WTC11 (cell line): ENCODE measurements at regions not wholly inside any gene's neighbourhood (a gene's known extent, or its start where the extent isn't known, plus 50 kb on each side); places are given as distances from the start of the nearest gene placed in this dataset.

Experiments
- ATAC-seq: fragments of 200-7000 bp; cut with Tn5 transposase; 2 replicates; pipeline ENCODE4 v1.10.0; 2021; ENCODE audit warnings: mild to moderate bottlenecking, moderate library complexity
- CTCF ChIA-PET: fragments of 300-600 bp; sonication (Branson Sonifier 250); formaldehyde crosslinking; loops from one replicate; lab custom pipeline; 2021; ENCODE audit warnings: antibody characterized with exemption; lab: Charles Lee
- POLR2A ChIA-PET: fragments of 350-600 bp; sonication (Branson Sonifier 250); formaldehyde crosslinking; loops from one replicate; lab custom pipeline; 2021; ENCODE audit warnings: antibody characterized with exemption; lab: Charles Lee
- DNase-seq: peaks from one replicate; pipeline ENCODE4 v3.0.0; 2021; ENCODE audit warnings: low spot score
- H3K27ac Mint-ChIP-seq: 2 replicates; pipeline ENCODE4 v1.8.0; 2021; ENCODE audit warnings: mixed read lengths
- H3K27me3 Mint-ChIP-seq: 2 replicates; pipeline ENCODE4 v1.8.0; 2021; ENCODE audit warnings: low read depth, mild to moderate bottlenecking, moderate library complexity, mixed read lengths
- H3K36me3 Mint-ChIP-seq: 2 replicates; pipeline ENCODE4 v1.8.0; 2021; ENCODE audit warnings: mixed read lengths
- H3K4me1 Mint-ChIP-seq: 2 replicates; pipeline ENCODE4 v1.8.0; 2022; ENCODE audit warnings: mixed read lengths
- H3K4me3 Mint-ChIP-seq: 2 replicates; pipeline ENCODE4 v1.8.0; 2021; ENCODE audit warnings: mild to moderate bottlenecking, moderate library complexity, mixed read lengths
- H3K9me3 Mint-ChIP-seq: 2 replicates; pipeline ENCODE4 v1.8.0; 2021; ENCODE audit warnings: mixed read lengths
- CREB1 ChIP-seq: sonication (generic); formaldehyde crosslinking; IDR thresholded peaks from 2 replicates; pipeline ENCODE4 v1.8.0; 2023; ENCODE audit warnings: mild to moderate bottlenecking, missing genetic modification reagents
- EMX1 ChIP-seq: fragments of 250-450 bp; sonication (Bioruptor Pico); IDR thresholded peaks from 2 replicates; pipeline ENCODE4 v1.8.0; 2021; ENCODE audit warnings: mild to moderate bottlenecking
- FOXP1 ChIP-seq: sonication (generic); formaldehyde crosslinking; IDR thresholded peaks from 2 replicates; pipeline ENCODE4 v1.8.0; 2022; ENCODE audit warnings: missing genetic modification reagents, mild to moderate bottlenecking, moderate library complexity, borderline replicate concordance
- GRHL2 ChIP-seq: fragments of 250-450 bp; sonication (Bioruptor Pico); IDR thresholded peaks from 2 replicates; pipeline ENCODE4 v1.8.0; 2022; ENCODE audit warnings: mild to moderate bottlenecking, moderate library complexity; ENCODE audit not compliant: insufficient replicate concordance, severe bottlenecking
- GTF2I ChIP-seq: fragments of 250-450 bp; sonication (Bioruptor Pico); conservative IDR thresholded peaks from 2 replicates; pipeline ENCODE4 v1.4.0; 2021; ENCODE audit warnings: mild to moderate bottlenecking
- JAZF1 ChIP-seq: fragments of 250-450 bp; sonication (Bioruptor Pico); IDR thresholded peaks from 2 replicates; pipeline ENCODE4 v1.9.0; 2021; ENCODE audit warnings: moderate library complexity, mild to moderate bottlenecking, inconsistent platforms
- JUN ChIP-seq: sonication (generic); formaldehyde crosslinking; IDR thresholded peaks from 2 replicates; pipeline ENCODE4 v1.8.0; 2023; ENCODE audit warnings: mild to moderate bottlenecking, missing genetic modification reagents
- KAT7 ChIP-seq: sonication (generic); formaldehyde crosslinking; IDR thresholded peaks from 2 replicates; pipeline ENCODE4 v1.8.1; 2023; ENCODE audit warnings: missing genetic modification reagents, mild to moderate bottlenecking, borderline replicate concordance
- NFATC4 ChIP-seq: fragments of 250-450 bp; sonication (Bioruptor Pico); IDR thresholded peaks from 2 replicates; pipeline ENCODE4 v1.9.0; 2021; ENCODE audit warnings: mild to moderate bottlenecking
- RELA ChIP-seq: sonication (generic); formaldehyde crosslinking; IDR thresholded peaks from 2 replicates; pipeline ENCODE4 v1.8.1; 2022; ENCODE audit warnings: missing genetic modification reagents, mild to moderate bottlenecking, borderline replicate concordance
- SP1 ChIP-seq: sonication (generic); formaldehyde crosslinking; conservative IDR thresholded peaks from 2 replicates; pipeline ENCODE4 v1.8.1; 2022; ENCODE audit warnings: missing genetic modification reagents
- TCF7 ChIP-seq: sonication (generic); formaldehyde crosslinking; IDR thresholded peaks from 2 replicates; pipeline ENCODE4 v1.8.0; 2022; ENCODE audit warnings: mild to moderate bottlenecking, low read depth, missing genetic modification reagents, moderate library complexity
- TEAD1 ChIP-seq: sonication (generic); formaldehyde crosslinking; IDR thresholded peaks from 2 replicates; pipeline ENCODE4 v1.8.0; 2022; ENCODE audit warnings: mild to moderate bottlenecking, missing genetic modification reagents
- ZNF121 ChIP-seq: sonication (generic); formaldehyde crosslinking; IDR thresholded peaks from 2 replicates; pipeline ENCODE4 v1.8.0; 2023; ENCODE audit warnings: missing genetic modification reagents
- ZNF138 ChIP-seq: sonication (generic); formaldehyde crosslinking; conservative IDR thresholded peaks from 2 replicates; pipeline ENCODE4 v1.8.1; 2022; ENCODE audit warnings: mild to moderate bottlenecking, moderate library complexity, missing genetic modification reagents
- ZNF219 ChIP-seq: sonication (generic); formaldehyde crosslinking; IDR thresholded peaks from 2 replicates; pipeline ENCODE4 v1.8.0; 2023; ENCODE audit warnings: missing genetic modification reagents, mild to moderate bottlenecking, borderline replicate concordance
- ZNF317 ChIP-seq: sonication (generic); formaldehyde crosslinking; IDR thresholded peaks from 2 replicates; pipeline ENCODE4 v1.8.1; 2023; ENCODE audit warnings: low read depth, mild to moderate bottlenecking, moderate library complexity, missing genetic modification reagents, borderline replicate concordance
- ZNF416 ChIP-seq: fragments of 250-450 bp; sonication (Bioruptor Pico); IDR thresholded peaks from 2 replicates; pipeline ENCODE4 v1.9.0; 2021; ENCODE audit warnings: mild to moderate bottlenecking, inconsistent platforms
- ZNF671 ChIP-seq: fragments of 250-450 bp; sonication (Bioruptor Pico); IDR thresholded peaks from 2 replicates; pipeline ENCODE4 v1.8.0; 2021; ENCODE audit warnings: mild to moderate bottlenecking
- TF ChIP-seq, protein P1 (sequence below): sonication (generic); formaldehyde crosslinking; IDR thresholded peaks from 2 replicates; pipeline ENCODE4 v1.8.1; 2023; ENCODE audit warnings: mild to moderate bottlenecking, missing genetic modification reagents
- TF ChIP-seq, protein P2 (sequence below): sonication (generic); formaldehyde crosslinking; IDR thresholded peaks from 2 replicates; pipeline ENCODE4 v1.8.1; 2023; ENCODE audit warnings: mild to moderate bottlenecking, missing genetic modification reagents, moderate library complexity
- TF ChIP-seq, protein P3 (sequence below): fragments of 250-450 bp; sonication (Bioruptor Pico); conservative IDR thresholded peaks from 2 replicates; pipeline ENCODE4 v1.9.0; 2021; ENCODE audit warnings: mild to moderate bottlenecking
- TF ChIP-seq, protein P4 (sequence below): sonication (generic); formaldehyde crosslinking; IDR thresholded peaks from 2 replicates; pipeline ENCODE4 v1.8.0; 2022; ENCODE audit warnings: mild to moderate bottlenecking, missing genetic modification reagents
- TF ChIP-seq, protein P5 (sequence below): sonication (generic); formaldehyde crosslinking; conservative IDR thresholded peaks from 2 replicates; pipeline ENCODE4 v1.8.1; 2023; ENCODE audit warnings: mild to moderate bottlenecking, low read depth, missing genetic modification reagents, moderate library complexity

DNA sequence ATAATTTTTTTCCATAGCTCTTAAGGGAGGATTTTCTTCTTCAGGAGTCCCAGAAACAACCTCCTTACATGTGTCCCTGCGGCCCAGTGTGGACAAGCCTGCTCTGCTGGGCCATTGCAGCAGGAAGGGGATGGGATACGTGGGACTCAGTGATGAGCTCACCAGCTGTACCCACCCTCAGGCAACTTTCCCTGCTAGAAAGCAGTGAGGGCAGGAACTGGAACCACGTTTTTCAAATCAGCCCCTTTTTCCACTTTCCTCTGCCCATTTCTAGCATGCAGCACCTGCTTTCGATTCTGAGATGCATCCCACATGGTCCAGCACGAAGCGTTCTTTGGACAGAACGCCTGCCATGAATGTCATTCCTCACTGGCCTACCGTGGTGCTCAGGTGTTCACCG, 232.7 kb downstream of the KLF6 start:
- Mint-ChIP-seq H3K36me3 (peaks cover 2% of the 10 kb centered on the region; the same call in 1 of the 2 replicates), H3K27ac (no peak overlapping the region), H3K9me3 (peaks cover 8% of the 10 kb centered on the region; the same call in 1 of the 2 replicates), H3K27me3 (no peaks in the 10 kb centered on the region), H3K4me1 (peaks cover 5% of the 10 kb centered on the region; the same call in 1 of the 2 replicates), H3K4me3 (no peak overlapping the region)
- ChIA-PET CTCF (no interaction called here), POLR2A (no interaction called here)
- DNase-seq (no peak), ATAC-seq (no peak)
- TF ChIP-seq ZNF416 (CRISPR knock-in tag) (no peak), JUN (CRISPR knock-in tag) (no peak), KAT7 (CRISPR knock-in tag) (no peak)
- TF ChIP-seq, all 79 proteins: peak for 0

DNA sequence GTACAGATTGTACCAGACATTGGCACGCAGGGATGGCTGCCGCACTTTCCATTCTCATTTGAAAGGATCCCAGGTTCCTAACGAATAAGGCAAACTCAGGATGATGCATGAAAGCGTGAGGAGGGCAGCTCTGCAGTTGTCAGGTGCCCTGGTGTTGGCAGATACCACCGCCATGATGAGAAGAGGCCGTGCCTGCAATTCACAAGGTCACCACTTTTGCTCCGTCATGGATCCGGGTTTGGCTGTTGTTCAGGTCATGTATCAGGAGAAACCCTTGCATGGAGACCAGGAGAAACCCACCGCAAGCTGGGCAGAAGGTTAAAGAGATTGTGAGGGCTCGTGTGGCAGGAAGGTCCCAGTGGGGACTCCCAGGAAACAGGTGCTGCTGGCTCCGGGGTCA, 233.2 kb downstream of the KLF6 start:
- peaks cover 5% of the 10 kb centered on the region; the same call in 1 of the 2 replicates for H3K4me1 Mint-ChIP-seq
- TF ChIP-seq CREB1 (CRISPR knock-in tag) (no peak), SP1 (CRISPR knock-in tag) (no peak), FOXP1 (CRISPR knock-in tag) (no peak), EMX1 (no peak), JAZF1 (CRISPR knock-in tag) (no peak), GTF2I (CRISPR knock-in tag) (no peak), ZNF219 (CRISPR knock-in tag) (no peak), TEAD1 (CRISPR knock-in tag) (no peak), RELA (CRISPR knock-in tag) (no peak), GRHL2 (CRISPR knock-in tag) (no peak), ZNF138 (CRISPR knock-in tag) (no peak), ZNF671 (CRISPR knock-in tag) (no peak), ZNF121 (no peak), NFATC4 (CRISPR knock-in tag) (no peak)
- TF ChIP-seq, protein P1, sequence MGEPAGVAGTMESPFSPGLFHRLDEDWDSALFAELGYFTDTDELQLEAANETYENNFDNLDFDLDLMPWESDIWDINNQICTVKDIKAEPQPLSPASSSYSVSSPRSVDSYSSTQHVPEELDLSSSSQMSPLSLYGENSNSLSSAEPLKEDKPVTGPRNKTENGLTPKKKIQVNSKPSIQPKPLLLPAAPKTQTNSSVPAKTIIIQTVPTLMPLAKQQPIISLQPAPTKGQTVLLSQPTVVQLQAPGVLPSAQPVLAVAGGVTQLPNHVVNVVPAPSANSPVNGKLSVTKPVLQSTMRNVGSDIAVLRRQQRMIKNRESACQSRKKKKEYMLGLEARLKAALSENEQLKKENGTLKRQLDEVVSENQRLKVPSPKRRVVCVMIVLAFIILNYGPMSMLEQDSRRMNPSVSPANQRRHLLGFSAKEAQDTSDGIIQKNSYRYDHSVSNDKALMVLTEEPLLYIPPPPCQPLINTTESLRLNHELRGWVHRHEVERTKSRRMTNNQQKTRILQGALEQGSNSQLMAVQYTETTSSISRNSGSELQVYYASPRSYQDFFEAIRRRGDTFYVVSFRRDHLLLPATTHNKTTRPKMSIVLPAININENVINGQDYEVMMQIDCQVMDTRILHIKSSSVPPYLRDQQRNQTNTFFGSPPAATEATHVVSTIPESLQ (CRISPR knock-in tag), result no peak
- TF ChIP-seq, protein P2, sequence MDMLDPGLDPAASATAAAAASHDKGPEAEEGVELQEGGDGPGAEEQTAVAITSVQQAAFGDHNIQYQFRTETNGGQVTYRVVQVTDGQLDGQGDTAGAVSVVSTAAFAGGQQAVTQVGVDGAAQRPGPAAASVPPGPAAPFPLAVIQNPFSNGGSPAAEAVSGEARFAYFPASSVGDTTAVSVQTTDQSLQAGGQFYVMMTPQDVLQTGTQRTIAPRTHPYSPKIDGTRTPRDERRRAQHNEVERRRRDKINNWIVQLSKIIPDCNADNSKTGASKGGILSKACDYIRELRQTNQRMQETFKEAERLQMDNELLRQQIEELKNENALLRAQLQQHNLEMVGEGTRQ, result no peak
- TF ChIP-seq, all 79 proteins: peak for 0
- Mint-ChIP-seq H3K27me3 (no peaks in the 10 kb centered on the region), H3K9me3 (peaks cover 10% of the 10 kb centered on the region), H3K27ac (no peak overlapping the region), H3K36me3 (peaks cover 3% of the 10 kb centered on the region; the same call in 1 of the 2 replicates), H3K4me3 (no peak overlapping the region)
- DNase-seq, result no peak
- ATAC-seq, result no peak
- ChIA-PET CTCF (no interaction called here), POLR2A (no interaction called here)

DNA sequence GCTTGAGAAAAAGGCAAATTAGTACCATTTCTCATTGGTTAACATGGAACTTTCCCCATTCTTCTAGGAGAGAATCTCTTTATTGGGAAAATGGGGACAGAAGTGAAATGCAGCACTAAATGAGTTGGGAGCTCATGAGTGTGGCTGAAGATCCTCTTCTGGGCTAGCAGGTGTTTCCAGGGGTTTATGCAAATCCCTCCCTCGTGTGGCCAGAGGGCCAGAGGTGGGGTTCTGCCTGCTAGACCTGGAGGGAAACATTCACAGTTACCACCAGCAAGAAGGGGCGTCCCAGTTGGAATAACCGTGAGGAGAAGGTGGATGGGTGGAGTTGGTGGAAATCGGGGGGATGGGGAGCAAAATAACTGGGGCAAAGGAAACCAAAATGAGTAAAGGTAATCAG, 235.9 kb downstream of the KLF6 start:
- no peak overlapping the region for H3K4me3 Mint-ChIP-seq
- peaks cover 20% of the 10 kb centered on the region for H3K9me3 Mint-ChIP-seq
- no peaks in the 10 kb centered on the region for H3K27me3 Mint-ChIP-seq
- peaks cover 4% of the 10 kb centered on the region; the same call in 1 of the 2 replicates for H3K36me3 Mint-ChIP-seq
- ChIA-PET CTCF (no interaction called here), POLR2A (no interaction called here)
- no peak overlapping the region for H3K27ac Mint-ChIP-seq
- DNase-seq, result no peak
- H3K4me1 Mint-ChIP-seq, result peaks cover 3% of the 10 kb centered on the region; the same call in 1 of the 2 replicates
- TF ChIP-seq, protein P3, sequence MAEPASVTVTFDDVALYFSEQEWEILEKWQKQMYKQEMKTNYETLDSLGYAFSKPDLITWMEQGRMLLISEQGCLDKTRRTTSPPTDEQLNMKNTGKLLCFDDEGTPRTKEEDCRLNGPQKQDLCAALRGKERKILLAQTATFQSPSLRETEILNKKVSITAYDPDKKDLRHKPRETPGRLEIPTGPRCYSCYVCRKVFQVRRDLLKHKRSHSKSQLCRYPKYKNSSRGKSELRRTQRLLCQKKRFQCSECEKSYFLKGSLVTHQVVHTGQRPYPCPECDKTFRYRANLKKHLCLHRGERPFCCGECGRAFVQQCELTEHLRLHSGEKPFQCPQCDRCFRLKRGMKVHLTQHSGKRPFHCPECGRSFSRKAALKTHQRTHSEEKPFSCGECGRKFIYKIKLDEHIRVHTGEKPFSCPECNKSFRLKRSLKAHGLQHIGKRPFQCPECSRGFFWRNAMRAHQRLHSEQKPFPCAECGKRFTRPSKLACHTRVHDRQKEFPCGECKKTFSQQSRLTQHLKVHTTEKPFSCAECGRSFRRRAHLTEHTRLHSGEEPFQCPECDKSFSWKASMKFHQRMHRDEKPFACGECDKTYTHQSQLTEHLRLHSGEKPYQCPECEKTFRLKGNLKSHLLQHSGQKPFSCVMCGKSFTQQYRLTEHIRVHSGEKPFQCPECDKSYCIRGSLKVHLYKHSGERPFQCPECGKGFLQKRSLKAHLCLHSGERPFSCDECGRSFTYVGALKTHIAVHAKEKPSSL, result no peak
- TF ChIP-seq, protein P4, sequence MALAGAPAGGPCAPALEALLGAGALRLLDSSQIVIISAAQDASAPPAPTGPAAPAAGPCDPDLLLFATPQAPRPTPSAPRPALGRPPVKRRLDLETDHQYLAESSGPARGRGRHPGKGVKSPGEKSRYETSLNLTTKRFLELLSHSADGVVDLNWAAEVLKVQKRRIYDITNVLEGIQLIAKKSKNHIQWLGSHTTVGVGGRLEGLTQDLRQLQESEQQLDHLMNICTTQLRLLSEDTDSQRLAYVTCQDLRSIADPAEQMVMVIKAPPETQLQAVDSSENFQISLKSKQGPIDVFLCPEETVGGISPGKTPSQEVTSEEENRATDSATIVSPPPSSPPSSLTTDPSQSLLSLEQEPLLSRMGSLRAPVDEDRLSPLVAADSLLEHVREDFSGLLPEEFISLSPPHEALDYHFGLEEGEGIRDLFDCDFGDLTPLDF, result no peak
- TF ChIP-seq TCF7 (CRISPR knock-in tag) (no peak), NFATC4 (CRISPR knock-in tag) (no peak), ZNF317 (no peak)
- TF ChIP-seq, protein P5, sequence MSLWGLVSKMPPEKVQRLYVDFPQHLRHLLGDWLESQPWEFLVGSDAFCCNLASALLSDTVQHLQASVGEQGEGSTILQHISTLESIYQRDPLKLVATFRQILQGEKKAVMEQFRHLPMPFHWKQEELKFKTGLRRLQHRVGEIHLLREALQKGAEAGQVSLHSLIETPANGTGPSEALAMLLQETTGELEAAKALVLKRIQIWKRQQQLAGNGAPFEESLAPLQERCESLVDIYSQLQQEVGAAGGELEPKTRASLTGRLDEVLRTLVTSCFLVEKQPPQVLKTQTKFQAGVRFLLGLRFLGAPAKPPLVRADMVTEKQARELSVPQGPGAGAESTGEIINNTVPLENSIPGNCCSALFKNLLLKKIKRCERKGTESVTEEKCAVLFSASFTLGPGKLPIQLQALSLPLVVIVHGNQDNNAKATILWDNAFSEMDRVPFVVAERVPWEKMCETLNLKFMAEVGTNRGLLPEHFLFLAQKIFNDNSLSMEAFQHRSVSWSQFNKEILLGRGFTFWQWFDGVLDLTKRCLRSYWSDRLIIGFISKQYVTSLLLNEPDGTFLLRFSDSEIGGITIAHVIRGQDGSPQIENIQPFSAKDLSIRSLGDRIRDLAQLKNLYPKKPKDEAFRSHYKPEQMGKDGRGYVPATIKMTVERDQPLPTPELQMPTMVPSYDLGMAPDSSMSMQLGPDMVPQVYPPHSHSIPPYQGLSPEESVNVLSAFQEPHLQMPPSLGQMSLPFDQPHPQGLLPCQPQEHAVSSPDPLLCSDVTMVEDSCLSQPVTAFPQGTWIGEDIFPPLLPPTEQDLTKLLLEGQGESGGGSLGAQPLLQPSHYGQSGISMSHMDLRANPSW (CRISPR knock-in tag), result no peak
- ATAC-seq, result no peak
